CD14-positive monocyte (primary cell): ENCODE measurements at regions not wholly inside any gene's neighbourhood (a gene's known extent, or its start where the extent isn't known, plus 50 kb on each side); places are given as distances from the start of the nearest gene placed in this dataset.

ENCODE experiments used
- DNase-seq, 3 donors: peaks; one replicate each; pipeline ENCODE4 v3.0.0-alpha.2; 2011 to 2022
- H2AFZ ChIP-seq: 2 replicates; pipeline ENCODE4 v1.6.0; 2012; ENCODE audit warnings: mild to moderate bottlenecking, low read depth, low read length, inconsistent platforms; ENCODE audit not compliant: insufficient read depth, poor library complexity, severe bottlenecking
- H3K27ac ChIP-seq, 2 donors: 1 replicate in 1 of 2; 2 replicates in 1 of 2; pipeline ENCODE4 v1.5.1; 2012 to 2013; ENCODE audit warnings: low read length in 2 of 2, control low read depth in 1 of 2, inconsistent platforms in 1 of 2, low read depth in 1 of 2, mild to moderate bottlenecking in 1 of 2
- H3K27me3 ChIP-seq, 2 donors: one replicate each; pipeline versions ENCODE4 v1.6.0 to v1.6.1; 2011 to 2013; ENCODE audit warnings: low read length in 2 of 2; ENCODE audit not compliant: control insufficient read depth in 2 of 2, insufficient read depth in 2 of 2
- H3K36me3 ChIP-seq, 2 donors: replicated peaks in 1 of 2; 1 replicate in 1 of 2; 2 replicates in 1 of 2; pipeline versions ENCODE4 v1.5.1 to v1.6.1; 2012 to 2013; ENCODE audit warnings: low read length in 2 of 2, control low read depth in 1 of 2, inconsistent platforms in 1 of 2, mild to moderate bottlenecking in 1 of 2; ENCODE audit not compliant: insufficient read depth in 2 of 2, control insufficient read depth in 1 of 2
- H3K4me1 ChIP-seq, 2 donors: 1 replicate in 1 of 2; 2 replicates in 1 of 2; pipeline versions ENCODE4 v1.5.1 to v1.6.1; 2012 to 2013; ENCODE audit warnings: low read length in 2 of 2, control low read depth in 1 of 2, inconsistent platforms in 1 of 2, mild to moderate bottlenecking in 1 of 2, moderate library complexity in 1 of 2; ENCODE audit not compliant: insufficient read depth in 2 of 2, control insufficient read depth in 1 of 2
- H3K4me2 ChIP-seq: replicated peaks from 2 replicates; pipeline ENCODE3; 2012; ENCODE audit warnings: low read length, moderate library complexity, mild to moderate bottlenecking; ENCODE audit not compliant: poor library complexity, severe bottlenecking; ENCODE audit errors: extremely low read depth
- H3K4me3 ChIP-seq, 3 experiments: fragments of 200-600 bp in 1 of 3; sonication (generic) in 1 of 3; replicated peaks in 1 of 3; 1 replicate in 2 of 3; 2 replicates in 1 of 3; pipeline ENCODE4 v1.5.1; 2011 to 2013; ENCODE audit warnings: low read length in 3 of 3, mild to moderate bottlenecking in 3 of 3, control low read depth in 2 of 3, low read depth in 2 of 3, inconsistent platforms in 1 of 3, moderate library complexity in 1 of 3
- H3K79me2 ChIP-seq: 2 replicates; pipeline ENCODE4 v1.6.0; 2012; ENCODE audit warnings: mild to moderate bottlenecking, control low read depth, inconsistent platforms, low read length, moderate library complexity; ENCODE audit not compliant: insufficient read depth
- H3K9ac ChIP-seq: 2 replicates; pipeline ENCODE4 v1.6.0; 2017; ENCODE audit warnings: low read length, mild to moderate bottlenecking; ENCODE audit not compliant: insufficient read depth, poor library complexity, severe bottlenecking
- H3K9me3 ChIP-seq, 2 donors: replicated peaks in 1 of 2; 1 replicate in 1 of 2; 2 replicates in 1 of 2; pipeline versions ENCODE4 v1.5.1 to v1.6.1; 2012 to 2013; ENCODE audit warnings: low read length in 2 of 2, control low read depth in 1 of 2; ENCODE audit not compliant: control insufficient read depth in 1 of 2, insufficient read depth in 1 of 2
- H4K20me1 ChIP-seq: 2 replicates; pipeline ENCODE4 v1.6.0; 2012; ENCODE audit warnings: mild to moderate bottlenecking, low read length, control low read depth, moderate library complexity; ENCODE audit not compliant: insufficient read depth
- H3K27ac Mint-ChIP-seq, 7 donors: one replicate each; pipeline ENCODE4 v1.8.0; 2020; ENCODE audit warnings: mild to moderate bottlenecking in 7 of 7, mixed read lengths in 7 of 7, moderate library complexity in 6 of 7, inconsistent platforms in 2 of 7
- H3K27me3 Mint-ChIP-seq, 3 donors: one replicate each; pipeline ENCODE4 v1.8.0; 2021 to 2022; ENCODE audit warnings: low read depth in 3 of 3, mild to moderate bottlenecking in 3 of 3, mixed read lengths in 3 of 3, moderate library complexity in 3 of 3, inconsistent platforms in 1 of 3
- H3K36me3 Mint-ChIP-seq, 2 donors: one replicate each; pipeline ENCODE4 v1.8.0; 2020; ENCODE audit warnings: mixed read lengths in 2 of 2, inconsistent platforms in 1 of 2, mild to moderate bottlenecking in 1 of 2
- H3K4me1 Mint-ChIP-seq: one replicate; pipeline ENCODE4 v1.8.0; 2020; ENCODE audit warnings: mild to moderate bottlenecking, mixed read lengths
- H3K4me3 Mint-ChIP-seq, 2 donors: one replicate each; pipeline ENCODE4 v1.8.0; 2020; ENCODE audit warnings: mild to moderate bottlenecking in 2 of 2, mixed read lengths in 2 of 2, moderate library complexity in 1 of 2
- H3K9me3 Mint-ChIP-seq, 7 donors: one replicate each; pipeline ENCODE4 v1.8.0; 2020 to 2022; ENCODE audit warnings: mixed read lengths in 7 of 7, mild to moderate bottlenecking in 6 of 7, moderate library complexity in 6 of 7, inconsistent platforms in 2 of 7
- CTCF ChIP-seq: fragments of 200-600 bp; IDR thresholded peaks from one replicate; pipeline ENCODE4 v1.8.0; 2022; ENCODE audit warnings: antibody characterized with exemption, mild to moderate bottlenecking
- WGBS: methylation state at CpG from one replicate; pipeline ENCODE4 v1.1.5; 2013; ENCODE audit warnings: missing lambda C conversion rate; ENCODE audit not compliant: insufficient coverage; 5-methylcytosine and 5-hydroxymethylcytosine counted together
- intact Hi-C, 2 donors: fragments of 100-400 bp; cut with micrococcal nuclease; formaldehyde crosslinking; loops; one replicate each; pipeline versions ENCODE4 v1.15.0 to v1.15.1; 2023

- peaks cover 0 to 2% (median 1%) of the 10 kb centered on the region in 3 donors for H3K27me3 Mint-ChIP-seq
- H3K27ac Mint-ChIP-seq, result no peak overlapping the region
- H4K20me1 ChIP-seq, result no peaks in the 10 kb centered on the region
Observed at GRCh38 chr4:127149086-127149485, 483.7 kb upstream of the INTU start.

GRCh38 chr4:127151941-127152340, 480.8 kb upstream of the INTU start:
- Histone ChIP-seq H3K27ac (no peak overlapping the region), H3K36me3 (no peaks in the 10 kb centered on the region), H2AFZ (no peak overlapping the region), H3K9ac (no peak overlapping the region), H4K20me1 (no peaks in the 10 kb centered on the region), H3K4me2 (no peak overlapping the region), H3K4me3 (no peak overlapping the region), H3K27me3 (no peaks in the 10 kb centered on the region), H3K4me1 (no peaks in the 10 kb centered on the region), H3K9me3 (peaks cover 3 to 5% of the 10 kb centered on the region in 2 donors), H3K79me2 (no peaks in the 10 kb centered on the region)
- Mint-ChIP-seq H3K9me3 (peaks cover 0 to 7% (median 0%) of the 10 kb centered on the region in 7 donors), H3K4me3 (no peak overlapping the region), H3K27ac (no peak overlapping the region), H3K36me3 (no peaks in the 10 kb centered on the region), H3K4me1 (no peaks in the 10 kb centered on the region), H3K27me3 (peaks cover 0 to 2% (median 1%) of the 10 kb centered on the region in 3 donors)
- intact Hi-C loops, result no loop called here
- TF ChIP-seq CTCF, result no peak
- no peak for DNase-seq

More at GRCh38 chr4:127149086-127149485, 483.7 kb upstream of the INTU start:
- Mint-ChIP-seq H3K9me3 (peaks cover 0 to 7% (median 2%) of the 10 kb centered on the region in 7 donors), H3K4me3 (no peak overlapping the region), H3K36me3 (no peaks in the 10 kb centered on the region), H3K4me1 (no peaks in the 10 kb centered on the region)
- no peak overlapping the region for H3K4me3 ChIP-seq
- H3K9ac ChIP-seq, result no peak overlapping the region
- no peak for TF ChIP-seq CTCF
- peaks cover 3 to 5% of the 10 kb centered on the region in 2 donors for H3K9me3 ChIP-seq
- H3K27ac ChIP-seq, result no peak overlapping the region
- H2AFZ ChIP-seq, result no peak overlapping the region
- H3K4me1 ChIP-seq, result no peaks in the 10 kb centered on the region
- intact Hi-C loops, result no loop called here
- WGBS, result 86% methylated on average over 1 of the region's 3 CpGs
- H3K27me3 ChIP-seq, result no peaks in the 10 kb centered on the region
- H3K4me2 ChIP-seq, result no peak overlapping the region
- H3K36me3 ChIP-seq, result no peaks in the 10 kb centered on the region
- DNase-seq, result no peak
- no peaks in the 10 kb centered on the region for H3K79me2 ChIP-seq
